Hindlimb muscle (tissue), 1 donor: ENCODE measurements at regions not wholly inside any gene's neighbourhood (a gene's known extent, or its start where the extent isn't known, plus 50 kb on each side); places are given as distances from the start of the nearest gene placed in this dataset.
"Not testable (repeated sequence)": the region's sequence is repeated elsewhere in the genome, so short reads cannot be mapped to it uniquely, and the experiment has no call there.

Experiments
- DNase-seq: peaks from one replicate; pipeline ENCODE4 v3.0.0-alpha.2; 2013

GRCh38 chr18:26650310-26651268, 102.2 kb upstream of the KCTD1 start:
- DNase-seq: no peak

GRCh38 chr18:26649193-26649543, 100.8 kb upstream of the KCTD1 start:
- DNase-seq: no peak

DNA sequence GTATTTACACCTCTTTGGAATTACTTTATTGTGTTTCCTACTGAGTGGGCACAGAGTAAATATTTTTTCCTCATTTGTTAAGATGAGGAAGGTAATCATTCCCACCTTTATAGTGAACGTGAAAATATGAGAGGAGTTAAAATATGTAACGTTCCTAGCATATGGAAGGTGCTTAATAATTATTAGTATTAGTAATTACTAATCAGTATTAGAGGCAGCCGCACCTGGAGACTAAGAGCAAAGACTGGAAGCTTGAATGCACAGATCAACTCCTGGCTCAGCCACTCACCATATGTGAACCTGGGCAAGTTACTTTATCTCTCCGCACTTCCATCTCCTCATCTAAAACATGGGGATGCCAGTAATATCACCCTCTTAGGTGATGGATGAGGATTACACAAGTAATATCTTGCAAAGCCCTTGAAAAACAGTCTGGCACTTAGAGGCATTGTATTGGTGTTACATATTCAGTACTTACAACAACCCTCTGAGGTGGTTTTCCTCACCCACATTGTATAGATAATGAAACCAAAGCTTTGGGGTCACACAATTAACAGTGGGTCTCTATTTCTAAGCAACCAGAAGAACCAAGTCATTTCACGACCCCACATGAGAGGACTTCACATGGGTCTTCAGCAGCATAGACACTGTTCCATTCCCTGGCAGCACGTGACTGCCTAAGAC, 100.3 kb upstream of the KCTD1 start:
- DNase-seq: no peak

GRCh38 chr18:26646901-26647300, 98.5 kb upstream of the KCTD1 start:
- no peak for DNase-seq

DNA sequence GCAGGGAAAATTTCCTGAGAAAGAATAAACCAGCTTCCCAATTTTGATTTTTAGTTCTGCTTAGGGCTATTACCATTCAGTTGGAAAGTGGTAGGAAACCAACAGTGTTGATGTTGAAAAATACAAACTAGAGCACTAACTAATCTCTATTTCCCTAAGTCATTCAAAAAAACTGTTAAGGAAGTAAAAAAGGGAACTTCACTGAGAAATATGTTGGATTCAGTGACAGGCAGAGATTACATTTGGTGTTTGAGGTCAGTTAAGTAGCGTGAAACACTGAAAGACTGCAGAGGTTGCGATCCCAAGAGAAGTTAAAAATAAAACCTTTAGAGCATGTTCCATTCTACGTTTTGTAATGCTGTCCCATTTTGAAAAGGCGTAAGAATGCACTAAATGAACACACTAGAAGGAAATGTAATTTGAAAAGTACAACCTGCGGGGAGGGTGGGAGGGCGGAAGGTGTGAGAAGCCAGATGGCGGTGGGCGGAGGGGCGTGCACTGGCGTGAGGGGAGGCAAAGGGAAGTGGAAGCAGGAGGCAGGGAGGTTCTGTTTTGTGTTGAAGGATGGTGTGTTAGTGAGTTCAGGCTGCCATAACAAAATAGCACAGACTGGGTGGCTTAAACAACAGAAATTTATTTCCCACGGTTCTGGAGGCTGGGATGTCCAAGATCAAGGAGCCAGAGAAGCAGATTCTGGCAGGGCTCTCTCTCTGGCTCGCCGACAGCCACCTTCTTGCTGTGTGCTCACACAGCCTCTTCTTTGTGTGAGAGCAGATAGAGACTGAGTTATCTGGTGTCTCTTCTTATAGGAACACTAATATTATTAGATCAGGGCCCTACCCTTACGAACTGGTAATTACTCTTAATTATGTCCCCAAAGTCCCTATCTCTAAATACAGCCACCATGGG, 94.3 kb upstream of the KCTD1 start:
- no peak for DNase-seq

GRCh38 chr18:26640541-26640940, 92.2 kb upstream of the KCTD1 start:
- DNase-seq: no peak

DNA sequence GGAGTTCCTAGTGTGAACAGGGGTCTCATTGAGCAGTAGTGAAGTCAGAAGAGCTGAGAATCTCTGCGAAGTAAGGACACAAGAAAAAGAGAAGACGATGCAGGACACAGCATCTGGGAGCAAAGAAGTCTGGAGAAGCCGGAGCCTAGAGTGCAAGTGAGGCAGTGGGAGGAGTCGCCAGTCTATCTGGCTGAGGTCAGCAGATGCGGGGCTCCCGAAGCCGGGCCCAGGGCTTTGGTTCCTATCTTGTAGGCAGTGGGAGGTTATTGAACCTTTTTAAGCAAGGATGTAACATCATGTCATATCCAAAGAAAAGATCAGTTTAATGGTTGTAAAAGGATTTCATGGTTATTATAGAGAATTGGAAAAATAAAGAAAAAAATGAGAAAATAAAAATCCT, 90.8 kb upstream of the KCTD1 start:
- DNase-seq: no peak

- DNase-seq: no peak
Measured at GRCh38 chr18:26637983-26638382, 89.6 kb upstream of the KCTD1 start.

GRCh38 chr18:26637324-26637723, 89.0 kb upstream of the KCTD1 start:
- DNase-seq: no peak

DNA sequence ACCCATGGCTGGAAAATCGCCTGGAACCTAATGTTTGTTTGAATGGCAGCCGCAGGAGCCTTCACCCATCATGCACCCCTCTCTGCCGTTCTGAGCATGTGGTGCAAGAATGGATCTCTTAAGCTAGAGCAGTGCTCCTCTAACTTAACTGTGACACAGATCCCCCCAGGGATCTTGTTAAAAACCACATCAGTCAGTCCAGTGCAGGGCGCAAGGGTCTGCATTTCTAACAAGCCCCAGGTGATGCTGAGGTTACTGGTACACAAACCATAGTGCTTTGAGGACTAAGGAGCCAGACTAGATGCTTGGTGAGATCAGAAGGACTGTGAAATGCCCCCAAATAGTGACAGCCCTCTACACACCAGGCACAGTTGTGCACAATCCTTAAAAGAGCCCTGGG, 87.1 kb upstream of the KCTD1 start:
- no peak for DNase-seq

DNA sequence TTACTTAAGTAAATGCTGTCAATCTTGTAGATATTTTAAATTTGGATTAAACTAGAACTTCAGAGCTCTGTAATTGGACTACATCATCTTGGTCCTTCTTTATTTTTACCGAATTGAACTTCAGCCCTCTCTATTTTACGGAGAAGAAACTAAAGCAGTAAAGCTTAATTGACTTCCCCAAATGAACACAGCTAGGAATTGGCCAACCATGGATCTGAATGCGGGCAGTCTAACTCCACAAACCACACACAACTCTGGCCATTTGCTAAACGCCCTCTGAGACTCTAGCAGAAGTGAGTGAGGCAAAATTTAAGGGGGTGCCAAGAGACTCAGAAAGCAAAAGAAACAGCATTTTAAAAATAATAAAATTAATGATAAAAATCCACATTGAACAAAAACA, 86.3 kb upstream of the KCTD1 start:
- no peak for DNase-seq

DNA sequence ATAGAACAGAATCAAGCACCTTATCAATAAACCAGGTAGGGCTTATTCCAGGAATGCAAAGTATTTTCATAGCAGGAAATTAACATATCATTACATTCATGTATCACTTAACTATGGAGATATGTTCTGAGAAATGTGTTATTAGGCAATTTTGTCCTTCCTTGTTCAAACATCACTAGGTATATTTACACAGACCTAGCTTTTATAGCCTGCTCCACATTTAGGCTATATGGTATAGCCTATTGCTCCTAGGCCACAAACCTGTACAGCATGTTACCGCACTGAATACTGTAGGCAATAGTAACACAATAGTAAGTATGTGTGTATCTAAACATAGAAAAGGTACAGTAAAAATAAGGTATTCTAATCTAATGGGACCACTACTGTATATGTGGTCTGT, 82.8 kb upstream of the KCTD1 start:
- DNase-seq: no peak

- no peak for DNase-seq
Measured at GRCh38 chr18:26630596-26630995, 82.2 kb upstream of the KCTD1 start.

DNA sequence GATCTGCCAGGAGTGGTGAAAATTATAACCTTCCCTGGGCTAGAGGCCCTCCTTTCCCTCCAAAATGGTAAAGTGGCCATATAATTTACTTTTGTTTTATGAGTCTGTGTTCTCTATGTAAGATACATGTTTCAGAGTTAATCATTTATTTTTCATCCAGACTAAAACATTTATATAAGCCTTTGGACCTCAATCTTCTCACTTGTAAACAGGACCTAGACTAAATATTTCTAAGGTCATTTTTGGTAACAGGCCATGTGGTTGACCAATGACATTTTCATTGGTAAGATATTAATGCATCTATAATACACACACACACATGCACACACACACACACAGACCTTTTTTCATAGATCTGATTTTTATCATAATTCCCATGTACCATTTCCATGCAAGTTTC, 79.7 kb upstream of the KCTD1 start:
- no peak for DNase-seq

- no peak for DNase-seq
Measured at GRCh38 chr18:26624443-26624842, 76.1 kb upstream of the KCTD1 start.

- not testable (repeated sequence) for DNase-seq
Measured at GRCh38 chr18:26623314-26623713, 75.0 kb upstream of the KCTD1 start.

GRCh38 chr18:26621161-26622026, 73.0 kb upstream of the KCTD1 start:
- DNase-seq: peak; percentile 10

DNA sequence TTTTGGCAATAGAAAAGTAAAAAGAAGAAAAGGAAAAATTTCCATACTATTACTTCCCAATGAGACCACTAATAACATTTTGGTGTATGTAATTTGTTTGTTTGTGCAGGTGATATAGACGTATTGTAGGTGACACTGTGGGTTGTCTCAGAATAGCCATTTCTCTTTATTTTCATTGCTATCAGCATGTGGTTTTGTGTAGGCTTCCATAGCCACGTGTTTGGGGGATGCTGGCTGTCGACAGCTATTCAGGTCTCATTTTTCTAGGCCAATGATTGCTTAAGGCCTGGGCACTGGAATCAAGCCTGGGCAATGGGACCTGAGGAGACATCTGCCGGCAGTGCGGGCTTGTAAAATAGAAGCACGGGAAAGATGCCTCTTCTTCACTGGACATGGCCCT, 71.0 kb upstream of the KCTD1 start:
- no peak for DNase-seq

- no peak for DNase-seq
Measured at GRCh38 chr18:26618135-26618534, 69.8 kb upstream of the KCTD1 start.

- DNase-seq: peak; percentile 13
Measured at GRCh38 chr18:26617151-26617554, 68.8 kb upstream of the KCTD1 start.

GRCh38 chr18:26614374-26614773, 66.0 kb upstream of the KCTD1 start:
- no peak for DNase-seq
